ENCODE measurements at regions not wholly inside any gene's neighbourhood (a gene's known extent, or its start where the extent isn't known, plus 50 kb on each side); places are given as distances from the start of the nearest gene placed in this dataset.

DNA sequence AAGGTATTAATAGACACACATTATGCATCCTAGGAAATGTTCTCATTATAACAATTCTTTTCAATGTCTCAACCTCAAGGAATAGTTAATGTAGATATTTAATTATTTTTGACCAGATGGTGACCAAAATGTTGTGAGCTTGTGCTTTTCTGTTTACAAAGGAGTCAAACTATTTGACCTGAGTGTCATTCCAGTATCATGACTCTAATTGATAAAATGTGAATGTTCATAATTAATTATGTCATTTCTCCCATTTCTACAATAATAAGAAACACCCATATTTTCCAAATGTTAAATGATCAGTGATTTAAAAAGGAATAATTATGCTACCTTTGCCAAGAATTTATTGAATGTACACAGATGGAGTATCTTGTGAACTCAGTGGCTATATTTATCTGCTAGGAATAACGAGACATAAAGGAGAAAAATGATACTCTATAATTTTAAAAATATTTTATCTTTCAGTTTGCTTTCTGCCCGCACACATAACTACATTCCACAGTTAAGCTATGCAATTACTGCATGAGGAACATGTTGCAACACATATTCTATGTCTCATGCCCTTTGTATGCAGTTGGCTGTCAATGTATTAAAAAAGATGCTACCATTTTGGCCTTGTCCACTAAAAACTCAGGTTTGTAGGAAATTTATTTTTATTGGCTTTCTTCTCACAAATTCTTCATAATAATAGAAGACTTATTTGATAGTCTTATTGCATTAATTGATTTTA is 376.7 kb upstream of the CCDC179 start:
- CTCF ChIA-PET, result no interaction called here
- no TSS peak for BruUV-seq (replicated peaks)
- intact Hi-C loops (cut with micrococcal nuclease; ENCODE audit: unreplicated experiment), result no loop called here

DNA sequence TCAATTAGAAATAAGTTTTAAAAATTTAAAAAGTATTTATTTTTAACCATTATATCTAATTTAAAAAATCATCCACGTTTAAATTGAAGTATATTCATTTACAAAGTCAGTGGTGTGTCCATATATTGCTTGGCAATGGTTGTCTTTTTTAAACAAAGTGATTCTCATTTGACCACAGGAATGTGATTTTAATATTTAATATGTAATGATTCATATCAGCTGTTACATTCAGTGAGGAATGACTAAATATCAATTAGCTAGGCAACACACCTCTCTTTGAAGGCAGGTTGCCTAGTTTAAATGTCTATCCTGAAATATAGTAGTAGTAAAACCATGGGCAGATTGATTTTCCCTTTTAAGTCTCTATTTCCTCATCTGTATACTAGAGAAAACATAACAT is 392.2 kb upstream of the CCDC179 start:
- no peaks in the 10 kb centered on the region for H3K9me3 ChIP-seq (ENCODE audit: low read depth, low read length, poor library complexity, severe bottlenecking)
- no peak overlapping the region for H3K4me3 ChIP-seq (ENCODE audit: low read depth, low read length, poor library complexity, severe bottlenecking)
- H3K27me3 ChIP-seq (replicated peaks; ENCODE audit: insufficient read depth, low read depth, low read length, poor library complexity), result no peaks in the 10 kb centered on the region
- POLR2A ChIA-PET (ENCODE audit: low non-redundant PET), result no interaction called here
- BruUV-seq (replicated peaks), result no TSS peak
- intact Hi-C loops (cut with micrococcal nuclease; ENCODE audit: unreplicated experiment), result no loop called here
- DNase-seq (ENCODE audit: low spot score), result no peak
- TF ChIP-seq EZH2 (IDR thresholded peaks at IDR 0.05; ENCODE audit: borderline replicate concordance, low read depth, low read length, poor library complexity, severe bottlenecking), result no peak
- TF ChIP-seq, protein P1, sequence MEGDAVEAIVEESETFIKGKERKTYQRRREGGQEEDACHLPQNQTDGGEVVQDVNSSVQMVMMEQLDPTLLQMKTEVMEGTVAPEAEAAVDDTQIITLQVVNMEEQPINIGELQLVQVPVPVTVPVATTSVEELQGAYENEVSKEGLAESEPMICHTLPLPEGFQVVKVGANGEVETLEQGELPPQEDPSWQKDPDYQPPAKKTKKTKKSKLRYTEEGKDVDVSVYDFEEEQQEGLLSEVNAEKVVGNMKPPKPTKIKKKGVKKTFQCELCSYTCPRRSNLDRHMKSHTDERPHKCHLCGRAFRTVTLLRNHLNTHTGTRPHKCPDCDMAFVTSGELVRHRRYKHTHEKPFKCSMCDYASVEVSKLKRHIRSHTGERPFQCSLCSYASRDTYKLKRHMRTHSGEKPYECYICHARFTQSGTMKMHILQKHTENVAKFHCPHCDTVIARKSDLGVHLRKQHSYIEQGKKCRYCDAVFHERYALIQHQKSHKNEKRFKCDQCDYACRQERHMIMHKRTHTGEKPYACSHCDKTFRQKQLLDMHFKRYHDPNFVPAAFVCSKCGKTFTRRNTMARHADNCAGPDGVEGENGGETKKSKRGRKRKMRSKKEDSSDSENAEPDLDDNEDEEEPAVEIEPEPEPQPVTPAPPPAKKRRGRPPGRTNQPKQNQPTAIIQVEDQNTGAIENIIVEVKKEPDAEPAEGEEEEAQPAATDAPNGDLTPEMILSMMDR (conservative IDR thresholded peaks at IDR 0.05; ENCODE audit: low read depth, low read length), result no peak
- H3K4me1 ChIP-seq (ENCODE audit: insufficient read depth, low read length, poor library complexity, severe bottlenecking), result no peaks in the 10 kb centered on the region
- no peaks in the 10 kb centered on the region for H3K36me3 ChIP-seq (ENCODE audit: insufficient read depth, low read length, poor library complexity, severe bottlenecking)
- no peak overlapping the region for H3K27ac ChIP-seq (ENCODE audit: low read depth, low read length, poor library complexity, severe bottlenecking)
- CTCF ChIA-PET, result no interaction called here

More for the DNA sequence above, 376.7 kb upstream of the CCDC179 start:
- no peak for DNase-seq (ENCODE audit: low spot score)
- TF ChIP-seq, protein P1 (conservative IDR thresholded peaks at IDR 0.05; ENCODE audit: low read depth, low read length), result no peak
- no peak for TF ChIP-seq EZH2 (IDR thresholded peaks at IDR 0.05; ENCODE audit: borderline replicate concordance, low read depth, low read length, poor library complexity, severe bottlenecking)
- no peak overlapping the region for H3K27ac ChIP-seq (ENCODE audit: low read depth, low read length, poor library complexity, severe bottlenecking)
- no peaks in the 10 kb centered on the region for H3K4me1 ChIP-seq (ENCODE audit: insufficient read depth, low read length, poor library complexity, severe bottlenecking)
- no peak overlapping the region for H3K4me3 ChIP-seq (ENCODE audit: low read depth, low read length, poor library complexity, severe bottlenecking)
- no peaks in the 10 kb centered on the region for H3K9me3 ChIP-seq (ENCODE audit: low read depth, low read length, poor library complexity, severe bottlenecking)
- POLR2A ChIA-PET (ENCODE audit: low non-redundant PET), result no interaction called here
- no peaks in the 10 kb centered on the region for H3K36me3 ChIP-seq (ENCODE audit: insufficient read depth, low read length, poor library complexity, severe bottlenecking)
- no peaks in the 10 kb centered on the region for H3K27me3 ChIP-seq (replicated peaks; ENCODE audit: insufficient read depth, low read depth, low read length, poor library complexity)

DNA sequence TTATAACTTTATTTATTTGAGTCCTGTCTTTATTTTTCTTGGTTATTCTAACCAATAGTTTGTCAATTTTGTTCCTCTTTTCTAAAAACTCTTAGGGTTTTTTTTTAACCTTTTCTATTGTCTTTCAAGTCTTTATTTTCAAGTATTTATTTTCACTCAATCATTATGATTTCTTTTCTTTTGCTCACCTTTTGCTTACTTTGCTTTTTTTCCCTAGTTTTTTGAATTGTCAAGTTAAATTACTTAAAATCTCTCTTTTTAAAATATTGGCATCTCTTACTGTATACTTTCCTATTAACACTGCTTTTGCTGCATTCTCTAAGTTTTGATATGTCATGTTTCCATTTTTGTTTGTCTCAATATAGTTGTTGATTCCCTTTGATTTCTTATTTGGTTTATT is 396.8 kb upstream of the CCDC179 start:
- no TSS peak for BruUV-seq (replicated peaks)
- no peaks in the 10 kb centered on the region for H3K4me1 ChIP-seq (ENCODE audit: insufficient read depth, low read length, poor library complexity, severe bottlenecking)
- H3K27me3 ChIP-seq (replicated peaks; ENCODE audit: insufficient read depth, low read depth, low read length, poor library complexity), result no peaks in the 10 kb centered on the region
- H3K36me3 ChIP-seq (ENCODE audit: insufficient read depth, low read length, poor library complexity, severe bottlenecking), result no peaks in the 10 kb centered on the region
- H3K4me3 ChIP-seq (ENCODE audit: low read depth, low read length, poor library complexity, severe bottlenecking), result no peak overlapping the region
- CTCF ChIA-PET, result no interaction called here
- intact Hi-C loops (cut with micrococcal nuclease; ENCODE audit: unreplicated experiment), result no loop called here
- no peaks in the 10 kb centered on the region for H3K9me3 ChIP-seq (ENCODE audit: low read depth, low read length, poor library complexity, severe bottlenecking)
- no peak overlapping the region for H3K27ac ChIP-seq (ENCODE audit: low read depth, low read length, poor library complexity, severe bottlenecking)
- DNase-seq (ENCODE audit: low spot score), result no peak
- POLR2A ChIA-PET (ENCODE audit: low non-redundant PET), result no interaction called here
- TF ChIP-seq, protein P1 (conservative IDR thresholded peaks at IDR 0.05; ENCODE audit: low read depth, low read length), result no peak
- TF ChIP-seq EZH2 (IDR thresholded peaks at IDR 0.05; ENCODE audit: borderline replicate concordance, low read depth, low read length, poor library complexity, severe bottlenecking), result no peak
